ENCODE measurements at regions not wholly inside any gene's neighbourhood (a gene's known extent, or its start where the extent isn't known, plus 50 kb on each side); places are given as distances from the start of the nearest gene placed in this dataset.
"Not testable (repeated sequence)": the region's sequence is repeated elsewhere in the genome, so short reads cannot be mapped to it uniquely, and the experiment has no call there.

DNA sequence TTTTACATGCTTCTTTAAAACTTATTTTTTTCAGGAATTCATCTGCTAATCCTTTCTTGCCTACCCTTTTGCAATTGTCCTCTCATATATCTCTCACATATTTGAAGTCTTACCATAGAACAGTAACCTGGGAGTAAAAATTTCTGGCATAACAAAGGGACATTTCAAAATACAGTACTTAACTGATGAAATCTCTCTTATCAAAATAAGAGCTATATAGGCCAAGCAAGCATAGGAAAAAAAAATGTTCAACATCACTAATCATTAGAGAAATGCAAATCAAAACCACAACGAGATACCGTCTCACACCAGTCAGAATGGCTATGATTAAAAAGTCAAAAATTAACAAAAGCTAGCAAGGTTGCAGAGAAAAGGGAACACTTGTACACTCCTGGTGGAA is 2062.7 kb upstream of the CDH6 start:
- TF ChIP-seq MYC (IDR thresholded peaks at IDR 0.05; ENCODE audit: low read depth, low read length) (no peak), POLR2A (IDR thresholded peaks at IDR 0.05; ENCODE audit: extremely low read depth, insufficient read length) (no peak)
- TF ChIP-seq, protein P1, sequence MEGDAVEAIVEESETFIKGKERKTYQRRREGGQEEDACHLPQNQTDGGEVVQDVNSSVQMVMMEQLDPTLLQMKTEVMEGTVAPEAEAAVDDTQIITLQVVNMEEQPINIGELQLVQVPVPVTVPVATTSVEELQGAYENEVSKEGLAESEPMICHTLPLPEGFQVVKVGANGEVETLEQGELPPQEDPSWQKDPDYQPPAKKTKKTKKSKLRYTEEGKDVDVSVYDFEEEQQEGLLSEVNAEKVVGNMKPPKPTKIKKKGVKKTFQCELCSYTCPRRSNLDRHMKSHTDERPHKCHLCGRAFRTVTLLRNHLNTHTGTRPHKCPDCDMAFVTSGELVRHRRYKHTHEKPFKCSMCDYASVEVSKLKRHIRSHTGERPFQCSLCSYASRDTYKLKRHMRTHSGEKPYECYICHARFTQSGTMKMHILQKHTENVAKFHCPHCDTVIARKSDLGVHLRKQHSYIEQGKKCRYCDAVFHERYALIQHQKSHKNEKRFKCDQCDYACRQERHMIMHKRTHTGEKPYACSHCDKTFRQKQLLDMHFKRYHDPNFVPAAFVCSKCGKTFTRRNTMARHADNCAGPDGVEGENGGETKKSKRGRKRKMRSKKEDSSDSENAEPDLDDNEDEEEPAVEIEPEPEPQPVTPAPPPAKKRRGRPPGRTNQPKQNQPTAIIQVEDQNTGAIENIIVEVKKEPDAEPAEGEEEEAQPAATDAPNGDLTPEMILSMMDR (IDR thresholded peaks at IDR 0.05; ENCODE audit: low read depth, low read length) = no peak
- TF ChIP-seq, protein P2, sequence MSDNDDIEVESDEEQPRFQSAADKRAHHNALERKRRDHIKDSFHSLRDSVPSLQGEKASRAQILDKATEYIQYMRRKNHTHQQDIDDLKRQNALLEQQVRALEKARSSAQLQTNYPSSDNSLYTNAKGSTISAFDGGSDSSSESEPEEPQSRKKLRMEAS (IDR thresholded peaks at IDR 0.05; ENCODE audit: low read depth, low read length) = no peak
- H3K4me3 ChIP-seq (ENCODE audit: low read depth, low read length) = no peak overlapping the region
- DNase-seq (ENCODE audit: low read depth) = no peak

DNA sequence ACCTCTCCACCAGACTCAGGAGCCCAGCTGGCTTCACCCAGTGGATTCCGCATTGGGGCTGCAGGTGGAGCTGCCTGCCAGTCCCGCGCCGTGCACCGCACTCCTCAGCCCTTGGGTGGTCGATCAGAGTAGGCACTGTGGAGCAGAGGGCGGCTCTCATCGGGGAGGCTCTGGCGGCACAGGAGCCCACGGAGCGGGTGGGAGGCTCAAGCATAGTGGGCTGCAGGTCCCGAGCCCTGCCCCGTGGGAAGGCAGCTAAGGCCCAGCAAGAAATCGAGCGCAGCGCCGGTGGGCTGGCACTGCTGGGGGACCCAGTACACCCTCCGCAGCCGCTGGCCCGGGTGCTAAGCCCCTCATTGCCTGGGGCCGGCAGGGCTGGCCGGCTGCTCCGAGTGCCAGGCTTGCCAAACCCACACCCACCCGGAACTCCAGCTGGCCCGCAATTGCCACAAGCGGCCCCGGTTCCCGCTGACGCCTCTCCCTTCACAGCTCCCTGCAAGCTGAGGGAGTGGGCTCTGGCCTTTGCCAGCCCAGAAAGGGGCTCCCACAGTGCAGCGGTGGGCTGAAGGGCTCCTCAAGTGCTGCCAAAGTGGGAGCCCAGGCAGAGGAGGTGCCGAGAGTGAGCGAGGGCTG is 2065.8 kb upstream of the CDH6 start:
- H3K4me3 ChIP-seq (ENCODE audit: low read depth, low read length); DNase-seq (ENCODE audit: low read depth): not testable (repeated sequence)

DNA sequence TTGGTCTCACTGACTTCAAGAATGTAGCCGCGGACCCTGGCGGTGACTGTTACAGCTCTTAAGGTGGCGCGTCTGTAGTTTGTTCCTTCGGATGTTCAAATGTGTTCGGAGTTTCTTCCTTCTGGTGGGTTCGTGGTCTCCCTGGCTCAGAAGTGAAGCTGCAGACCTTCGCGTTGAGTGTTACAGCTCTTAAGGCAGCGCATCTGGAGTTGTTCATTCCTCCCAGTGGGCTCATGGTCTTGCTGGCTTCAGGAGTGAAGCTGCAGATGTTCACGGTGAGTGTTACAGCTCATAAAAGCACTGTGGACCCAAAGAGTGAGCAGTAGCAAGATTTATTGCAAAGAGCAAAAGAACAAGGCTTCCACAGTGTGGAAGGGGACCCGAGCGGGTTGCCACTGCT is 2067.0 kb upstream of the CDH6 start:
- DNase-seq (ENCODE audit: low read depth); H3K4me3 ChIP-seq (ENCODE audit: low read depth, low read length): not testable (repeated sequence)

DNA sequence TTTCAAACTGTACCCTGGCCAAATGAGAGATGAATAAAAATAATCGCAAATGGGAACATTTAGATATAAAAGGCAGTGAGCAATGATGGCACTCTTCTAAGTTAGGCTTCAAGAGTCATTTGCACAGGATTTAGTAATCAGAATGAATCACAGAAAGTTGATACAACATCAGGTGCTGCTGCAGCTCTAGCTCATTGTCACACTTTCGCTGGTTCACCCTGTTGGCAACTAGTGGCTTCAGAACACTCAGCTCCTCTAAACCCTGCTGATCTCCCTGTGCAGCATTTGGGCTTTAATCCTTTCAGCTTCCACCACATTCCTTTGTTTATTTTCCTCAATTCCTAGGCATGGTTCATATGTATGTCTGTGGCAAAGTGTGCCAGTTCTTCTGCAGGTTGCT is 2071.2 kb upstream of the CDH6 start:
- DNase-seq (ENCODE audit: low read depth) = no peak
- no peak overlapping the region for H3K4me3 ChIP-seq (ENCODE audit: low read depth, low read length)
- TF ChIP-seq MYC (IDR thresholded peaks at IDR 0.05; ENCODE audit: low read depth, low read length) = no peak
- TF ChIP-seq, protein P2 (IDR thresholded peaks at IDR 0.05; ENCODE audit: low read depth, low read length) = no peak
- TF ChIP-seq, protein P1 (IDR thresholded peaks at IDR 0.05; ENCODE audit: low read depth, low read length) = no peak
- TF ChIP-seq POLR2A (IDR thresholded peaks at IDR 0.05; ENCODE audit: extremely low read depth, insufficient read length) = no peak

DNA sequence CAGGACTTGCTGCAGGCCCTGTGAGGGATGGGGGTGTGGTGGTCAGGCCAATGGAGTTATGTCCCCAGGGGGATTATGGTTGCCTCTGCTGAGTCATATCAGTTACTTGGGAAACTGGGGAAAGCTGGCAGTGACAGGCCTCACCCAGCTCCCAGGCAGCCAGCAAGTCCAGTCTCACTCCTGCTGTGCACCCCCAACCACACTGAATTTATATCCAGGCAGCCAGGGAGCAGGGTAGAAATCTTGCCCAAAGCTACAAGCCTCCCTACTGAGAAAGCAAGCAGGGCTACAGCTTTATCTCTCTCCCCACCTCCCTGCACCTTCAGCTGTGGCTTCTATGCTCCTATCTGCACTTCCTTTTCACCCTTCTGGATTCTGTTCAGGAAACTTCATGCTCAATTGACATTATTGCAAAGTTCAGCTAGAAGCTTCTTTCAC is 2076.0 kb upstream of the CDH9 start:
- H3K4me3 ChIP-seq (ENCODE audit: low read depth, low read length) = no peak overlapping the region
- peak; percentile 56 for DNase-seq (ENCODE audit: low read depth)
- TF ChIP-seq POLR2A (IDR thresholded peaks at IDR 0.05; ENCODE audit: extremely low read depth, insufficient read length) (no peak), MYC (IDR thresholded peaks at IDR 0.05; ENCODE audit: low read depth, low read length) (no peak)
- TF ChIP-seq, protein P2 (IDR thresholded peaks at IDR 0.05; ENCODE audit: low read depth, low read length) = no peak
- TF ChIP-seq, protein P1 (IDR thresholded peaks at IDR 0.05; ENCODE audit: low read depth, low read length) = no peak

- DNase-seq (ENCODE audit: low read depth) = no peak
- H3K4me3 ChIP-seq (ENCODE audit: low read depth, low read length) = no peak overlapping the region
- TF ChIP-seq MYC (IDR thresholded peaks at IDR 0.05; ENCODE audit: low read depth, low read length) (no peak), POLR2A (IDR thresholded peaks at IDR 0.05; ENCODE audit: extremely low read depth, insufficient read length) (no peak)
- TF ChIP-seq, protein P1 (IDR thresholded peaks at IDR 0.05; ENCODE audit: low read depth, low read length) = no peak
- TF ChIP-seq, protein P2 (IDR thresholded peaks at IDR 0.05; ENCODE audit: low read depth, low read length) = no peak
These were observed 2075.1 kb upstream of the CDH9 start for GRCh38 chr5:29113516-29113915.

- TF ChIP-seq, protein P1 (IDR thresholded peaks at IDR 0.05; ENCODE audit: low read depth, low read length) = no peak
- TF ChIP-seq MYC (IDR thresholded peaks at IDR 0.05; ENCODE audit: low read depth, low read length) (no peak), POLR2A (IDR thresholded peaks at IDR 0.05; ENCODE audit: extremely low read depth, insufficient read length) (no peak)
- TF ChIP-seq, protein P2 (IDR thresholded peaks at IDR 0.05; ENCODE audit: low read depth, low read length) = no peak
- no peak for DNase-seq (ENCODE audit: low read depth)
These were observed 2061.2 kb upstream of the CDH9 start for GRCh38 chr5:29099585-29099984.

More at GRCh38 chr5:29099585-29099984, 2061.2 kb upstream of the CDH9 start:
- no peak overlapping the region for H3K4me3 ChIP-seq (ENCODE audit: low read depth, low read length)
